GM12872 (cell line): ENCODE measurements at regions not wholly inside any gene's neighbourhood (a gene's known extent, or its start where the extent isn't known, plus 50 kb on each side); places are given as distances from the start of the nearest gene placed in this dataset.
A peak's percentile ranks its signal among the peaks of the same experiment; 100 is the strongest.

ENCODE experiments used
- CTCF ChIP-seq: IDR thresholded peaks from 3 replicates; pipeline ENCODE4 v1.5.1; 2011; ENCODE audit warnings: low read depth, mild to moderate bottlenecking, low read length, moderate library complexity; ENCODE audit not compliant: insufficient read depth

GRCh38 chr12:59113831-59114615, 193.7 kb upstream of the LRIG3 start:
- TF ChIP-seq CTCF, result peak; percentile 87

GRCh38 chr12:59111851-59112250, 191.5 kb upstream of the LRIG3 start:
- no peak for TF ChIP-seq CTCF

- TF ChIP-seq CTCF, result no peak
Observed at GRCh38 chr12:59100585-59100984, 180.3 kb upstream of the LRIG3 start.

- TF ChIP-seq CTCF, result no peak
Observed at GRCh38 chr12:59097876-59098275, 177.6 kb upstream of the LRIG3 start.

GRCh38 chr12:59096246-59096645, 175.9 kb upstream of the LRIG3 start:
- TF ChIP-seq CTCF, result no peak

GRCh38 chr12:59093073-59093772, 172.9 kb upstream of the LRIG3 start:
- TF ChIP-seq CTCF, result no peak

- no peak for TF ChIP-seq CTCF
Observed at GRCh38 chr12:59088673-59089072, 168.4 kb upstream of the LRIG3 start.
